Lower leg skin (tissue), 4 donors: ENCODE measurements at regions not wholly inside any gene's neighbourhood (a gene's known extent, or its start where the extent isn't known, plus 50 kb on each side); places are given as distances from the start of the nearest gene placed in this dataset.

ENCODE experiments used
- DNase-seq, 2 donors: peaks; one replicate each; pipeline ENCODE4 v3.0.0-alpha.2; 2019; ENCODE audit warnings: low spot score in 2 of 2
- H3K4me3 ChIP-seq: fragments of 200-600 bp; sonication (generic); 2 replicates; pipeline ENCODE4 v1.5.1; 2017; ENCODE audit warnings: mild to moderate bottlenecking, low read depth; ENCODE audit not compliant: poor library complexity, severe bottlenecking
- CTCF ChIP-seq, 3 donors: fragments of 450-650 bp; IDR thresholded peaks; one replicate each; pipeline ENCODE4 v1.5.1; 2016; ENCODE audit warnings: antibody characterized with exemption in 3 of 3, mild to moderate bottlenecking in 3 of 3, moderate library complexity in 2 of 3
- POLR2A ChIP-seq, 2 donors: fragments of 450-650 bp; IDR thresholded peaks; one replicate each; pipeline ENCODE4 v1.6.1; 2016 to 2017; ENCODE audit warnings: antibody characterized with exemption in 2 of 2, mild to moderate bottlenecking in 1 of 2, moderate library complexity in 1 of 2
- WGBS, 2 donors: methylation state at CpG; one replicate each; pipeline ENCODE4 v1.1.5; 2018; 5-methylcytosine and 5-hydroxymethylcytosine counted together
- intact Hi-C: fragments of 100-400 bp; cut with DNase I; formaldehyde crosslinking; loops from one replicate; pipeline ENCODE4 v1.15.0; 2023; ENCODE audit warnings: low total_unique reads

- TF ChIP-seq CTCF (IDR thresholded peaks at IDR 0.05) (no peak), POLR2A (IDR thresholded peaks at IDR 0.05) (no peak)
- no peak for DNase-seq
- no peak overlapping the region for H3K4me3 ChIP-seq
- 65 to 80% methylated on average over 2 of the region's 2 CpGs for WGBS, 2 donors
- intact Hi-C loops: no loop called here
These were observed 400.5 kb upstream of the CCL2 start for GRCh38 chr17:33854596-33854995.

GRCh38 chr17:33858121-33858520 is 397.0 kb upstream of the CCL2 start:
- no peak overlapping the region for H3K4me3 ChIP-seq
- TF ChIP-seq CTCF (IDR thresholded peaks at IDR 0.05) (no peak), POLR2A (IDR thresholded peaks at IDR 0.05) (no peak)
- intact Hi-C loops: no loop called here
- no peak for DNase-seq
- 59 to 60% methylated on average over 6 of the region's 6 CpGs for WGBS, 2 donors

GRCh38 chr17:33858682-33859081 is 396.4 kb upstream of the CCL2 start:
- intact Hi-C loops: no loop called here

GRCh38 chr17:33862772-33863602 is 392.1 kb upstream of the CCL2 start:
- 70 to 82% methylated on average over 4 of the region's 4 CpGs for WGBS, 2 donors
- no peak for DNase-seq
- no peak overlapping the region for H3K4me3 ChIP-seq
- TF ChIP-seq POLR2A (IDR thresholded peaks at IDR 0.05): no peak
- no peak for TF ChIP-seq CTCF (IDR thresholded peaks at IDR 0.05)
- intact Hi-C loops: no loop called here

More at GRCh38 chr17:33858682-33859081, 396.4 kb upstream of the CCL2 start:
- TF ChIP-seq POLR2A (IDR thresholded peaks at IDR 0.05): no peak
- TF ChIP-seq CTCF (IDR thresholded peaks at IDR 0.05): no peak
- 78 to 90% methylated on average over 1 of the region's 1 CpG for WGBS, 2 donors
- no peak for DNase-seq
- H3K4me3 ChIP-seq: no peak overlapping the region

- DNase-seq: no peak
- no peak overlapping the region for H3K4me3 ChIP-seq
- intact Hi-C loops: no loop called here
- TF ChIP-seq POLR2A (IDR thresholded peaks at IDR 0.05) (no peak), CTCF (IDR thresholded peaks at IDR 0.05) (no peak)
- 64 to 70% methylated on average over 3 of the region's 3 CpGs for WGBS, 2 donors
These were observed 390.3 kb upstream of the CCL2 start for GRCh38 chr17:33864758-33865229.
